Activated CD8-positive, alpha-beta memory T cell treated with anti-CD3 and anti-CD28 coated beads, Interleukin-2, amount 50 U/mL, for 1 hour (primary cell): ENCODE measurements at regions not wholly inside any gene's neighbourhood (a gene's known extent, or its start where the extent isn't known, plus 50 kb on each side); places are given as distances from the start of the nearest gene placed in this dataset.
"Not testable (repeated sequence)": the region's sequence is repeated elsewhere in the genome, so short reads cannot be mapped to it uniquely, and the experiment has no call there.

Source experiments
- DNase-seq: peaks from one replicate; pipeline ENCODE4 v3.0.0-alpha.2; 2020; ENCODE audit errors: extremely low read depth

DNA sequence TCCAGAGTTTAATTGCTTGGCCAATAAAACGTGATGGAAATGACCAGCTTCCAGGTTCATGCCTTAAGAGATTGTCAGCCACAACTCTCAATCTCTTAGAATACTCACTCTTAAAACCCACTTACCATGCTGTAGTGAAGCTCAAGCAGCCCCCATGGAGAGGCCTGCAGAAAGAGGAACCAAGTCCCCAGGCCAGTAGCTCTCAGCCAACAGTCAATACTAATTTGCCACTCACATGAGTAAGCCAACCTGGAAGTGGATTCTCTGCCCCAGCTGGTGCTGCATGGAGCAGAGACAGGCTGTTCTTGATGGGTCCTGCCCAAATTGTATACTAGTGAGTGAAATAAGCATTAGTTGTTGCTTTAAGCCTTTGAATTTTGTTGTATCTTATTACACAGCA lies 155.9 kb downstream of the OXSM start:
- no peak for DNase-seq

DNA sequence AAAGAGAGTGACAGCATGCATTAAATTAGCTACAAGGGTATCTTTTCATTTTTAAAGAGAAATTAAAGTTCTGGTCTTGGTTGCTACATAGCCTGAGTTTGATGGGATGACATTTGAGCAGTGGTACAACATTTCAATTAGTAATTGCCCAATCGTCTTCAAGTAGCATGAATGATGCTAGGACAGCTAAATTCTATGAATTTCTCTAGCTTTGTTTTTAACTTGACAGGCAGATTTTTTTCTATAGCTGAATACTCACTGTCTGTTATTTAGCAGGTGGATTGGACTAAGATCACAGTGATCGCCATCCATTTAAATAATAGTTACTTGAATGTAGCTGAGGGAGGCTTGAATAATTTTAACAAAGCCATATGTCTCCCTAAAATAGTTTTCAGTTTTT lies 162.2 kb downstream of the OXSM start:
- no peak for DNase-seq

DNA sequence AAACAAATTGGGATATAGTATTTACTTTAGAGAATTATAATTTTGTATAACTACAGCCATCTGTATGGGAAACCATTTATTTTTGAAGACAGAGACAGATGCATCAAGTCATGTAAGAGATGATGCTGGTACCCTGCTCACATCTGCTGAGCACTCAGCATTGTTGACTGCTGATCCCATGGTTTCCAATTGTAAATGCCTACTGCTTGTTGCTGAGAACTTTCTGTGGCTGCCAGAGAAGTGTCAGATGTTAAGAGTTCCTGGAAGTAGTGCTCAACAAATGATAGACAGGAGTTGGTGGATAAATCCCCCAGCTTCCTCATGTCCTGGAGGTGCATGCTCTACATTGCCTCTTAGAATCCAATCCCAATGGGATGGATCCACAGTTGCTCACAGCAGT lies 167.1 kb downstream of the OXSM start:
- DNase-seq: no peak

DNA sequence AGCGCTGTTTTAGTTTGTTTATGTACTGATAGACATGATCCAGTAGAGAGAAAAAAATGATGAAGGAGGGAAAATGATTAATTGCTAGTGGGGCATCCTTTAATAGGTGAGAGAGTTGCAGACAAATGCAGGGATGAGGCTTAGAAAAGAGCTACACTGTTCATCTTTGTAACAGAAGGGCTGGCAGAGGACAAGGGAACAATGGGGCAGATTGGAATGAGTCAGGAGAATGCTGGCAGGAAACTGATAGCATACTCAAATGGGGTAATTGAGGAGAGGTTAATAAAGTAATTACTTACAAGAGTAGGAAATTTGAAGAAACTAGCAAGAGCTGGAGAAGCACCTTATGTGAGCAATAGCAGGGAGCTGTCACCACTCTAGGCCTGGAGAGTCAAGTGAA lies 170.9 kb downstream of the OXSM start:
- no peak for DNase-seq

DNA sequence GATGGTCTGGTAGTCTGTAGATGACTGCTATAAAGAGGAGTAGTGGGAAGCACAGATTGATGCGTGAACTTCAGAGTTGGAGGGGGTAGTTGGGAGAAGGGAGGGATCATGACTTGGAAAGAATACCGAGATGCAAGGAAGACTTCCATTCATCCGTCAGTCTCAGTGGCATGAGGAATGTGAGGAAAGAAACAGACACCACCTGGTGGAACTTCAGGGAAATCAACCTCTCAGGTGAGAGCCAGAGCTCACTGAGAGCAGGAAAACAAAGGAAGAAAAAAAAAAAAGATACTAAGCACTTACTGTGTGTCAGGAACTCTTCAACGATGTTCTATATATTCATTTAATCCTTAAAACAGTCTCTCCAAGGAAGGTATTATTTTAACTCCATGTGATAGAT lies 172.4 kb downstream of the OXSM start:
- DNase-seq: no peak

DNA sequence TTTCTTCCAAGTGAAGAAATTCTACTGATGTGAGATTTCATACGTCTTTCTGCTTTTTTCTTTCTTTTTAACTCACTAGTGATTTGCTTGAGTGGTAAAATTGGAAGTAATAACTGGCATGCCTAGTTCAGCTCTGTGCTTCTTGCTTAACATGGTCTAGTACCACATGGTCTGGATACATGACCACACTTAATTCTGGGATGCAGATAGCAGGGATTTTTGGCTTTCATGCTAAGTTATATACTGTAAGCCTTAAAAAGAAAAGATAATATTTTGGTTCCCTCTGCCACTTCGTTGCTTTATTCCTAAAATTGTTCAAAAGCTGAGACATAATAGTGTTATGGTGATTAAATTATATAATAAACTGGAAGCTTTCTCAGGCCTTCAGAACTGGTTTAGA lies 174.3 kb downstream of the OXSM start:
- no peak for DNase-seq

DNA sequence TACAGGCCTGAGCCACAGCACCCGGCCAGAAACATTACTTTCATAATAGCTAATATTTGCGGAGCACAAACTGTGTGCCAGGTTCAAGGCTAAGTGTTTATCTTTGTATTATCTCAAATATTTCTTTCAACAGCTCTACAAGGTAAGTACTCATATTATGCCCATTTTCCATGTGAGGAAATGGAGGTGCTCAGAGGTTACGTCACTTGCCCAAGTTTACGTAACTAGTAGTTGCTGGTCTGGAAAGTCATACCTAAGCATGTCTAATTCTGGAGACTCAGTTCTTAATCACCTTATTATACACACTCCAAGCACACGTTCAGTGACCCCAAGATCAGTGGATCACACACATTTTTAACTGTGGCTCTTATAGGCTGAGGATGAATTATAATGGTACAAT lies 177.5 kb downstream of the OXSM start:
- no peak for DNase-seq

DNA sequence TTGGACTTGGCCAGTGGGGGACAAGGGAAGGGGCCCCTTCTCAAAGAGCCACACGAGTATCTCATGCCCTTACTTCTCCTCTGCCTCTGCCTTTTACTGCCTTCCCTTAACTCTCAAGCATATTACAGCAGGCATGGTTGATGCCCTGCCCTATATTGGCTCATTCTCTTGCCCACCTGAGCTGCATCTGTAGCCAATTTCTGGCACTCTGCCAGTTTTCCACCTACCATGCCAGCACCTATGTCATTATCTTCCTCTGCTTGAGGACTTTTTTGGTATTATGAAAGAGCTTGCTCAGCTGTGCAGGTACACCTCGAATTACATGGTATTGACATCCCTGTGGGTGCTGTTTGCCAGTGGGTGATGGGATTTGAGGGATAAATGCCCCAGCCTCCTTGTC lies 181.8 kb downstream of the OXSM start:
- DNase-seq: no peak

DNA sequence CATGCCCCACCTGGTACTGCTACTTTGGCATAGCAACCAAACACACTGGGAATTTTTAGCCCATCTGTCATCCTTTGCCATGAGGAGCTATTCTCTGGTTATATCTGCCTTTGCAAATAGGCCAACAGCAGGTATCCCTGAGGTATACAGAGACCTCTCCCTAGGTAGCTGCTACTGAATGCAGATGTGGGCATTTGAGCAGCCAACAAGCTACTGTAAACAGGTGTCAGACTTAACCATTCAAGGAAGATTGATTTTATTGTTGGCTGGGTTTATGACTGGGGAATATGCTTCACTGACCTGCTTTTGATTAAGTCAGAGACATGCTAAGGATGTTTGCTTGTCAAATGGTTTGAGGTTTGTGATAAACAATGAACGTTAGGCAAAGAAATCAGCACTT lies 183.2 kb downstream of the OXSM start:
- no peak for DNase-seq

DNA sequence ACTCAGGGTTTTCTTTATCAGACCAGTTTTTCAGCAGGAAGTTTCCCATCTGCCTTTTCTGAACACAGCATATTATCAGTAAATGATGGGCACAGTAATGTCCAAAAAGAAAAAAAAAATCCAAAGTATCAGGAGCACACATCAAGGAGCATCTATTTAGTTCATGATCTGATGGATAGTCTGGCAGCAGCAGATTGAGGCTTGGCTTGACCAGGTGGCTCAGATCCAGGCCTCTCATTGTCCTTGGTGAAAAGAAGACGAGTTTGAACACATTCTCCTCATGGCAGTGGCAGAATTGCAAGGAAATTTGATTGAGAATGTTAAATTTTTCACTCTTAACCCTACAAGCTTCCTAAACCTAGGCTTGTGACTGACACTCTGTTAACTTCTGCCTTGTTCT lies 192.9 kb downstream of the OXSM start:
- no peak for DNase-seq

DNA sequence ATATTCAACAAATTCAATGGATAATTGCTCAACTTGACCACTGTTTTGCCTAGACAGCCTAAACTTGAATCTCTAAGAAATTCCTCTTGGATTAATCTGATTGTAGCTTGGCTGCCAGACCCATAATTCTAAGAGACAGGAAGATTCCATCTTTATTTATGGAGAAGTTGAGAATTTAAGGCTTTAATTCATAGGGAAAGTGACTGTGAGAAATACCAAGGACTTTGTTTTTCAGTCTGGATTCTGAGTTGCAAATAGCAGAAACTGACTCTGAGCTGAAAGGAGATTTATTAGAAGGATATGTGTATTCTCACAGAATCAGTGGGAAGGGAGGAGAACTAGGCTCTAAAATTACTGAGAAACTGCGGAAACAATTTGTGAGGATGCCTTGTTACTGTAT lies 195.7 kb downstream of the OXSM start:
- DNase-seq: no peak

DNA sequence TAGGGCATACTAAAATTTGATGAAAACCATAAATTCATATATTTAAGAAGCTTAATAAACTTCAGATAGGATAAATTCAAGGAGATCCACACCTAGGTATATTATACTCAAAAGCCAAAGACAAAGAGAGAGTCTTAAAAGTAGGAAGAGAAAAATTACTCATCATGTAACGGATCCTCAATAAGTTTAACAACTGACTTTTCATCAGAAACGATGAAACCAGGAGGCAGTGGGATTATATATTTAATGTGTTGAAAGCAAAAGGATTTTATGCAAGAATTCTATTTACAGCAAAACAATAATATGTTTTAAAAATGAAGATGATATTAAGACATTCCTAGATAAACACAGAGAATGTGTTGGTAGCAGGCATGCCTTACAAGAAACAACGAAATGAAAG lies 202.7 kb downstream of the OXSM start:
- no peak for DNase-seq

DNA sequence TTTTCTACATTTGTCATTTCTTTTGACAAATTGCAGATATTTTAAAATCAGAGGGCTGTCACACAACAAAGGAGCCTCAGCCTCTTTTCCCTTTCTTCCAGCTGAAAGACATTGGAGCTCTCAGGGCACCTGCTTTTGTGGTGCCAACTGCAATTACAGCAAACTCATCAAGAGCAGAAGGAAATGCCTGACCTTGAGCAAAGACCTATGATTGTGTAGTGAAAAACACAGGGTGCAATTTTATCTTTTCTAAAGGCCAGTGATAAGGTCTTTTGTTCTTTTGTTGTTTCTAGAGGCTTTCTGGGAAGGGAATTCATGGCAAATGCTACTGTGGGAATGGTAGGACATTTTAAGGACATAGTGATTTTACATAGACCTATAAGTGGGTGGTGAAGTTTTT lies 214.3 kb downstream of the OXSM start:
- no peak for DNase-seq

DNA sequence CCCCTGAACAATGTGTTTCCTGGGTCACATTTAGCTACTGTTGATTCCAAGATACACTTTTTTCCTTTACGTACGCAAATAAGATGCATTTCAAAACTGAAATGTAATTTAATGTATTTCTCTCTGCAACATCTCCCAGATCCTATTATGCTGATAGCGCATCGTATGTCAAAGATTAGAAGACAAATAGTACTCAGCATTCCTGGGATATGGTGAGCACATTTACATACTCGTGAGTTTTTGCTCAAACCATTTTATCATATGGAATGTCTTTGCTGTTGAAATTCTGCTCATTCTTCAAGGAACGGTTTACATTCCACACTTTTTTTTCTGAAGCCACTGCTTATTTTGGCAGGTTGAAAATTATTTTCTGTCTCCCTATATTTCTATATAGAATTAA lies 221.4 kb downstream of the OXSM start:
- DNase-seq: no peak

DNA sequence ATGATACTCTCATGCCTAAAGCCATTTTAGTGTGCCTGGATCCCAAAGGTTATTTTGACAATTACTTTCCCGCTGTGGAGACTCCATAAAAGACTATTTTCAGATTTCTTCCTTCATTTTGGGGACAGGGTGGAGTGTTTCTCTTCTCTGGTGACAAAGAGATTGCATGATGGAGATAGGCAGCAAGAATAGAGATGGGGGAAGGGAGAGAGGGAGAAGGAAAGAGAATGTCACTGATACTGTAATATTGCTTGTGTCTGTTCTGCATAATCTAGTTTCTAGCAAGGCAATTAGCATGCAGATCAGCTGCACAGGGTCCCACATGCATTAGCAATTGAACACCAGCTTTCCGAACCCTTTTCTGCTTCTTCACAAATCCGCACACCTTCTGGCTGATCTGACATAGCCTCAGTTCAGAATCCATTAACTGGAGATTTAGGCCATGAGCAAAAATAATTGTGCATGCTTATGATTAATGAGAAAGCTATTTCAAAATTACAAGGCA lies 222.4 kb downstream of the OXSM start:
- no peak for DNase-seq

DNA sequence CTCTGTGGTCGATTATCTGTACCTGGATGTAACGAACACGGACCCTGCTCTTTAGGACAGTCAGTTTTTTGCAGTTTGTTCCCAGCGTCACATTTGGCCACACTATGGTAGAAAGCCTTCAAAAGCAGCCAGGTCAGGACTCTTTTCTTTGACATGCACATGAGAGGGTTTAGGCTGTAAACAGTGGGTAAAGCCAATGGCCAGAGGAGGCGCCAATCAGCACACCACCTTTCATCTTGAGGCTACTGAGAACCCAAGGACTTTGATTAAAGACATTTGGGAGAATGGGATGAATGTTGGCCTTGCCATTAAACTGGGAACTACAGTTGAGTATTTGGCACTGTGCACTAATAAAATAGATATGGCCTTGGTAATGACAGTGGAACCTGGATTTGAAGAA lies 225.9 kb downstream of the OXSM start:
- DNase-seq: no peak

DNA sequence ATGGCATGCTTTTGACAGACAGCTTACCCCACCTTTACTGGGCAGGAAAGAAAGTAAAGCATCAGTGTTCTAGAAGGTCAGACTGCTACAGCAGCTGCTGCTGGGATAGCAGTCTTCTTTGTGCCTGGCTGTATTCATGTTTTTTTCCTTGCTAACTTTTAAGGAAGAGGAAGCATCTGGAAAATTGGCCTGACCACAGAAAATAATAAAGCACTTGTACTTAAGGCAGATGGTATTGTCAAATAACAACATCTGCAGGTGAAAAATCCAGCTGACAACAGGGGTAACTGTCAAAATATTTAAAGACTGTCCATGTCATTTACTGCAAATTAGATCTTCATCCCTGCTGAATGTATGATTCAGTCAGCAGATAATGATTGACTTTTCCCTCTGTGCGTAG lies 229.0 kb downstream of the OXSM start:
- no peak for DNase-seq

DNA sequence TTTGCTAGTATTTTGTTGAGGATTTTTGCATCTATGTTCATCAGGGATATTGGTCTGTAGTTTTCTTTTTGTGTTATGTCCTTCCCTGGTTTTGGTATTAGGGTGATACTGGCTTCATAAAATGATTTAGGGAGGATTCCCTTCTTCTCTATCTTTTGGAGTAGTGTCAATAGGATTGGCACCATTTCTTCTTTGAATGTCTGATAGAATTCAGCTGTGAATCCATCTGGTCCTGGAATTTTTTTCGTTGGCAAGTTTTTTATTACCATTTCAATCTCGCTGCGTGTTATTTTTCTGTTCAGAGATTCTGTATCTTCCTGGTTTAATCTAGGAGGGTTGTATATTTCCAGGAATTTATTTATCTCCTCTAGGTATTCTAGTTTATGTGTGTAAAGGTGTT lies 234.3 kb downstream of the OXSM start:
- DNase-seq: not testable (repeated sequence)

DNA sequence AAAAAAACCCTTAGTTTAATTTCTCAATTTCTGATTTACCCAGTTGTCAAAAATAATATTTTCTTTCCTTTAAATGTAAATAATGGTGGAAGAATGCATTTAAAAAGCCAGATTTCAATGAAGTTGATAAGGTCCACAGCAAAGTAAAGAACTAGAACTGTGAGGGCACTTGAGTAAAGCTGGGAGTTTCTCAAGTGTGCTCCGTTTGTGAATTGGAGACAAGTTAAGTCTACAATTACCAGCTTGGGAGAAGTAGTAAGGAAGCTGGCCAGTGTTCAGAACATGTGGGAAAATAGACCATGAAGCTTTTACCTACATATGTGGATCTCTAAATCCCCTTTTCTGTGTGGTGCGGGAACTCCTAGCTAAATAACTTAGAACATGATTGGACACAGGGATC lies 239.4 kb downstream of the OXSM start:
- DNase-seq: no peak

DNA sequence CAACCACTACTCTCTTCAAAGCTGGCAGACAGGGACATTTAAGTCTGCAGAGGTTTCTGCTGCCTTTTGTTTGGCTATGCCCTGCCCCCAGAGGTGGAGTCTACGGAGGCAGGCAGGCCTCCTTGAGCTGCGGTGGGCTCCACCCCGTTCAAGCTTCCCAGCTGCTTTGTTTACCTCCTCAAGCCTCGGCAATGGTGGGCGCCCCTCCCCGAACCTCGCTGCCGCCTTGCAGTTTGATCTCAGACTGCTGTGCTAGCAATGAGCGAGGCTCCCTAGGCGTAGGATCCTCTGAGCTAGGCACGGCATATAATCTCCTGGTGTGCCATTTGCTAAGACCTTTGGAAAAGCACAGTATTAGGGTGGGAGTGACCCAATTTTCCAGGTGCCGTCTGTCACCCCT lies 252.2 kb downstream of the OXSM start:
- DNase-seq: not testable (repeated sequence)

DNA sequence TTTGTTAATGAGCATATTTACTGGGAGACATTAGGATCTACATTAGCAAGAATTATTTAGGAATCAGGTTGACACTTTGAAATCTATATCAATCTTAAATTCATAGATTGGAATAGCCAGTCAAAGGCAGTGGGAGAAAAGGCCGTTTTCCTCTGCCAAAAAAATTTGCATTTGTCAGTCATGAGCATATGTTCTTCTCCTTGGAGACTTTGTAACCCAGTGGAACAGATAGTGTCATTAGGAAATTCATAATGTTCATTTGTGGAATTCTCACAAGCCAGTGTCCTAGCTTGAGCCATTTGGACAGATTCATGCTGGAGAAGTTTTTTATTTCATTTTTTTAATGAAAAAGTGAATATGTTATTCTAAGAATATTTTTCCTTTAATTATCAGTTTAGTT lies 260.1 kb downstream of the OXSM start:
- no peak for DNase-seq

DNA sequence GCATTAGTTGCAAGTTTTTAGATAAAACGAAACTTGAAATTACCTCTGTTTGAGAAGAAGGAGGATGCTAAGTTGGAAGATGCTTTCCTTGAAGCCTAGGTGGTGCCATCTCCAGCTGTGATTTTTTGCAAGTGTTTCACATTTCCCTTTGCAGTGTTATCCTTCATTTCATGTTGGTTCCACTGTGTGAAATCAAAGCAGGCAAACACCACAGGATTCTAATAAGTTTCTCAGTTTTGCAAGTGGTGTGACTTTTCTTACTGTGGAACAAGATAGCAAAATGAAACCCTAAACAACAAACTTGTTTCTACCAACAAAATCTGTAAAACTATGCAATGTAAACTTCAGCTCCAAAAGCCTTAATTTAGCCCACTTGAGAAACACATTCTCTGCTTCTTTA lies 260.9 kb downstream of the OXSM start:
- no peak for DNase-seq

DNA sequence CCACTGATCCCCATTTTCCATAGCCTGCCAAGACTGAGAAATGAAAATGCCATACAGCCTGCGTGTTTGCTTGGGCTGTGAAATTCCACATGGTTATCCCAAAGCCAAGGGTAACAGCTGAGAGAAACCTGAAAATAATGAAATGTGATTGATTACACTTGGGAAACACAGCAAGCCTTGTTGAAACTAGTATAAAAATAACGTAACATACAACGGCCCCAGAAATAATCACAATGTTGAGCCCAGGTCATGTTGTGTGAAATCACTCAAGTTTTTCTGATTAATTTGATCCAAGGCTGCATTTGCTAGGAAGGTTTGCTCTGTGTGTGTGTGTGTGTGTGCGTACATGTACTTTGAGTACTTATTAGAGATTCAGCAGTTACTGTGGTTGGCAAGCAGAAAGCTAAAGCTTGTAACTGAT lies 269.0 kb downstream of the OXSM start:
- DNase-seq: no peak

DNA sequence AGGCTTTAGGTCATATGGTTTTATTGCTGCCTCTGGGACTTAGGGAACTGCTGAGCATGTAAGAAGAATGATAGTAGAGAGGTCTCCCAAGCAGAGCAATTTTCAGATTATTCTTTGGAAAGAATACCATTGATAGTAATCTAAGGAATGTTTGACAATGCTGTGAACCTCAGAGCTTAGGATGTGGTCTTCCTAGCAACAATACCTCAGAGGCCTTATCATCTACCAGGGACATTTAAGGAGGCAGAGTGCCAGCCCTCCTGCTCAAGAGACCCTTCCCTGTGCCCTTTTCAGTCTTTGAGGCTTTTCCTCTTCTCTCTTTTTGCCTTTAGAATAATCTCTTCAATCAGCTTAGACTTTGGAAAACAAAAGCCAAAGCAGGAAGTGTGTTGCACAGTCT lies 272.1 kb downstream of the OXSM start:
- no peak for DNase-seq

DNA sequence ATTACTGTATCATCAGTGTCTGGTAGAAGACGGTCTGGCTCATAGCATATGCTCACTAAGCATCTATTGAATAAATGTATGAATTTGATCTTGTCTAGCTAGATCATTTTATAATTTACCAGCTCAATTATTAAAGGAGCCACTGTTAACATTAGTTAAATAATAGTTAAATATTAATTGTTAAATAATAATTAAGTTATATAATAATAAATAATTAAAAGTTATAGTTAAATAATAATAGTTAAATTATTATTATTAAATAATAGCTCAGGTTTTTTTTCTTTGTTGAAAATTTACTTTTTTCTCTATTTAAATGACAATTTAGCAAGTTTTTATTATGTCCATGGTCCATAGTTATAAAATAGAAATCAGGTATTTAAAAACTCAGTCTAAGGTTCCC lies 274.4 kb downstream of the OXSM start:
- DNase-seq: no peak
